Astrocyte of the spinal cord (primary cell): ENCODE measurements at regions not wholly inside any gene's neighbourhood (a gene's known extent, or its start where the extent isn't known, plus 50 kb on each side); places are given as distances from the start of the nearest gene placed in this dataset.

ENCODE experiments used
- DNase-seq: peaks from one replicate; pipeline ENCODE4 v3.0.0; 2011; ENCODE audit warnings: low read depth, low spot score
- H3K4me3 ChIP-seq: 2 replicates; pipeline ENCODE4 v1.5.1; 2011; ENCODE audit warnings: low read depth, mild to moderate bottlenecking, low read length, moderate library complexity
- CTCF ChIP-seq: IDR thresholded peaks from 2 replicates; pipeline ENCODE4 v1.5.1; 2012; ENCODE audit warnings: low read depth, mild to moderate bottlenecking, low read length, inconsistent platforms
- in situ Hi-C: cut with HindIII; loops from 2 replicates; pipeline ENCODE4 v1.10.0; 2017; ENCODE audit warnings: low sequenced_read_pairs

GRCh38 chr20:22442318-22442717 lies 142.1 kb downstream of the FOXA2 start:
- DNase-seq, result no peak
- no peak for TF ChIP-seq CTCF
- H3K4me3 ChIP-seq, result no peak overlapping the region
- in situ Hi-C loops, result no loop called here

GRCh38 chr20:22438926-22439325 lies 145.4 kb downstream of the FOXA2 start:
- H3K4me3 ChIP-seq, result no peak overlapping the region
- no peak for DNase-seq
- in situ Hi-C loops, result no loop called here
- TF ChIP-seq CTCF, result peak; percentile 21

DNA sequence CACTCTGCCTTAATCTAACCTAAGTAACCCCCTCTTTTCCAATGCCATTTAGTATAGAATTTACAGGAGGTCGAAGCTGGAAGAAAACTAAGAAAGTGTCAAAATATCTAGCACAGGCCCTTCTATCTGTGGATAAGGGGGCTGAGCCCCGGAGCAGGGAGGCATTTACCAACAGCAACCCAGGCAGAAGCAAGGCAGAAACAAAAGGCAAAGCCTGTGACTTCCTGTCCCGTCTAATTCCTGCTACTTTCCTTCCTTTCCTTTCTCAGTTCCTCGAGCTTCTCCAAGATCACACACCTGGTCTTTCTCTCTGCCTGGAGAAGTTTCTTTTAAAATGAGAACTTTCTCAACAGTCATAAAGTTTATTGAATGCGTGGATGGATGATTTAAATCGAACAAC lies 146.0 kb downstream of the FOXA2 start:
- in situ Hi-C loops, result no loop called here
- no peak for DNase-seq
- no peak for TF ChIP-seq CTCF
- H3K4me3 ChIP-seq, result no peak overlapping the region

GRCh38 chr20:22437354-22437753 lies 147.0 kb downstream of the FOXA2 start:
- in situ Hi-C loops, result no loop called here
- DNase-seq, result no peak
- H3K4me3 ChIP-seq, result no peak overlapping the region
- TF ChIP-seq CTCF, result no peak

DNA sequence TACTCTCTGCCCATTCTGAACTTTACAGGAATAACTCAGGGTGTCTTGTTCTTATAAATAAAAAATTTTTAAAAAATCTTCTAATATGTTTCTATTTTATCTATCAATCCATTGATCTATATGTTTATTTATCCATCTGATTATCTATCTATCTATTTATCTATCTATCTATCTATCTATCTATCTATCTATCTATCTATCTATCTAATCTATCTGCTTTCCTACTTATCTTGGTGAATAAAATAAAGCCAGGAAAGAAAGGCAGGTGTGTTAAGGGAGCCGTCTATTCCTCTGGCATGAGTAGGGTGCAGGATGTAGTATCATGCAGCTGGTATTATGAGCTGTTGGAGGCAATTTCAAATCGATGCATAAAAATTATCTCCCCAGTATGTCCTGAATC lies 153.0 kb downstream of the FOXA2 start:
- no peak overlapping the region for H3K4me3 ChIP-seq
- in situ Hi-C loops, result no loop called here
- DNase-seq, result no peak
- no peak for TF ChIP-seq CTCF

DNA sequence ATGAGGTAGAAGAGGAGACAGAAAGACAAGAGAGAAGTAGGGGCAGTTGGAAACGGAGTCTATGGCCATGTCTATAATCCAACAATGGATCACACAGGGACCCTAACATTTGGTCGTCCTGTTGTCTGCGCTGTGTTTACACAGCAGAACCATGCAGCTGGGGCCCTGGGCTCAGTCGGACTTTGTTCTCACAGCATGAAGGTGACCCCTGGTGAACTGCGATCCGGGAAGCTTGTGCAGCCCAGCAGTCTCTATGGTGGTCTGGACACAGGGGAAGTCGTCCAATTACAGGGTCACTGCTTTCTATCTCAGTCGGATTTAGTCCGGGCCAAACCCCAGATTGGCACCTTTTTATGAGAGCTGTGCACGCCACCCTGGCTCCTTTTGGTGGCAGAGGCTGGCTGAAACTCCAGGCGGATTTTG lies 153.6 kb downstream of the FOXA2 start:
- H3K4me3 ChIP-seq, result no peak overlapping the region

More for the DNA sequence above, 153.6 kb downstream of the FOXA2 start:
- TF ChIP-seq CTCF, result no peak
- no peak for DNase-seq
- in situ Hi-C loops, result no loop called here
